GM13977 (cell line): ENCODE measurements at regions not wholly inside any gene's neighbourhood (a gene's known extent, or its start where the extent isn't known, plus 50 kb on each side); places are given as distances from the start of the nearest gene placed in this dataset.

Source experiments
- DNase-seq: peaks from one replicate; pipeline ENCODE4 v3.0.0; 2012; ENCODE audit warnings: low spot score
- in situ Hi-C: fragments of 300-500 bp; cut with MboI; formaldehyde crosslinking; loops from one replicate; pipeline ENCODE4 v1.12.0; 2022; ENCODE audit warnings: low sequenced_read_pairs, low pct_unique_long_range_greater_than_20kb, mixed read lengths, inconsistent platforms; ENCODE audit not compliant: unreplicated experiment
- TF ChIP-seq, protein P1 (sequence below): IDR thresholded peaks from 2 replicates; pipeline ENCODE4 v1.5.1; 2012; ENCODE audit warnings: mild to moderate bottlenecking, control low read depth; ENCODE audit not compliant: insufficient read depth; ENCODE audit errors: extremely low read depth, missing control alignments

DNA sequence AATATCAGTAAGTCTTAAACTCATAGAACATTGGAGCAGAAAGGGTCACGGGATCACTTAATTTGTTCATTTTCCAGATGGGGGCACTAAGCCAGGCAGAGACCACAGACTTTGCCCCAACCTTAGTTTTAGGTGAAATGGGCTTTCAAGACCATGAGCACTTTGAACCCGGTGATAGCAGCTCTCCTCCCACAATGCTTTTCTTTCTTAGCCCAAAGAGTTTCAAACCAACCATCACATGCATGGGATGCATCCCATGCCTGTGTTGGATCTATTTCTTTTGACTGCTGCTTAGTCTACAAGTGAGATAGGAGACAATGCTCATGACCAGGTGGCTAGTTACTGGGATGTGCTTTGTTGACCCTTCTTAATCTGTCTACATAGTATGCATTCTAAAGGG lies 240.6 kb downstream of the NUF2 start:
- in situ Hi-C loops = no loop called here
- no peak for DNase-seq
- TF ChIP-seq, protein P1, sequence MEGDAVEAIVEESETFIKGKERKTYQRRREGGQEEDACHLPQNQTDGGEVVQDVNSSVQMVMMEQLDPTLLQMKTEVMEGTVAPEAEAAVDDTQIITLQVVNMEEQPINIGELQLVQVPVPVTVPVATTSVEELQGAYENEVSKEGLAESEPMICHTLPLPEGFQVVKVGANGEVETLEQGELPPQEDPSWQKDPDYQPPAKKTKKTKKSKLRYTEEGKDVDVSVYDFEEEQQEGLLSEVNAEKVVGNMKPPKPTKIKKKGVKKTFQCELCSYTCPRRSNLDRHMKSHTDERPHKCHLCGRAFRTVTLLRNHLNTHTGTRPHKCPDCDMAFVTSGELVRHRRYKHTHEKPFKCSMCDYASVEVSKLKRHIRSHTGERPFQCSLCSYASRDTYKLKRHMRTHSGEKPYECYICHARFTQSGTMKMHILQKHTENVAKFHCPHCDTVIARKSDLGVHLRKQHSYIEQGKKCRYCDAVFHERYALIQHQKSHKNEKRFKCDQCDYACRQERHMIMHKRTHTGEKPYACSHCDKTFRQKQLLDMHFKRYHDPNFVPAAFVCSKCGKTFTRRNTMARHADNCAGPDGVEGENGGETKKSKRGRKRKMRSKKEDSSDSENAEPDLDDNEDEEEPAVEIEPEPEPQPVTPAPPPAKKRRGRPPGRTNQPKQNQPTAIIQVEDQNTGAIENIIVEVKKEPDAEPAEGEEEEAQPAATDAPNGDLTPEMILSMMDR = no peak

DNA sequence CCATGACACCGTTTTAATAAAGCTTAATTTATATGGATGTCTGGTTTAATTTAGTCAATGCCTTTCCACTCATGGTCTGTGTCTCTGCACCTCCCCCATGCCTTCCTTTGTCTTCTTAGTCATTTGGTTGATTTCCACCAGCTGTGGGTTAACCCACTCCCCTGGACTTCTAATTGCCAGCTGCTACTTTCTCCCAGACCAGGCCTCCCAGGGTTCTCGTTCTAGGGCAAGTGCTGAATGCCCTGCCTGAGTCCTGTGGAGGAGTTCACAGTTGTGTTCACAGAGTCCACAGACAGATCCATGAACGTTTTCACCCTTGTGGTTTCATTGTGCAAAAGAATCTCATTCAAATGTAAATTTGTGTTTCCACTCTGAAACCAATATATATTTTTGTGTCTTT lies 243.4 kb downstream of the NUF2 start:
- TF ChIP-seq, protein P1 = no peak
- in situ Hi-C loops = no loop called here
- no peak for DNase-seq

DNA sequence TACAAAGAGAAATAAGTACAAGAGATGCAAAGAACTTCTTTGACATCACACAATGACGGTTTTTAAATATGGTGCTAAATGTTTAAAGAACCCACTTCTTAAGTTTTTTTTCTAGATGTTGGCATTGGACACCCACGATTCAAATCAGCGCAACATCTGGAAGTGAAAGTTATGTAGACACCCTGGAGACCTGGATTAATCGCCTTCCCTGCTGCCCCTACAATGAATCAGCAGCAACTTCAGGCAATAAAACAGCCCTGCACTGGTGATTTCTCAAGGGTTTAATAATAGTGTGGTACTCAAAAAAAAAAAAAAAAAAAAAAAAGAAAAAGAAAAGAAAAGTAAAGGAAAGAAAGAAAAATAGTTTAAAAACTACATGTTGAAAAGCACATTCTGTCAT lies 248.3 kb downstream of the NUF2 start:
- TF ChIP-seq, protein P1 = no peak
- DNase-seq = no peak
- in situ Hi-C loops = no loop called here

DNA sequence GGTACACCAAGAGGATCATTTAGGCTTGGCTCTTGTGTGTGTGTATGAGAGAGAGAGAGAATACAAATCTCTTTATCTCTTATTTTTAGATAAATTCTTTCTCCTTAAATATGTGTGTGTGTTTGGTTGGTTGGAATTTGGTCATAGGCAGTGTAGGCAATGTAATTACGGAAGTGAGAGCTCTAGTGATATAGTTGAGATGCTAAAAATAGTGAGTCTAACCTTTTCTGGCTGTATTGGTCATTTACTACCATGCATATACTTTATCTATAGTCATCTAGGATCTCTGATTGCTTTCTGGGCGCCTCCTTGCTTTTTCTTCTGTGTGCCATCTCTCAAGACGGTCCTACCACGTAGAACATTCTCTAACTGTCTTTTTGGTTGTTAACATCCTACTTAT lies 250.2 kb downstream of the NUF2 start:
- DNase-seq = no peak
- TF ChIP-seq, protein P1 = no peak
- in situ Hi-C loops = no loop called here

DNA sequence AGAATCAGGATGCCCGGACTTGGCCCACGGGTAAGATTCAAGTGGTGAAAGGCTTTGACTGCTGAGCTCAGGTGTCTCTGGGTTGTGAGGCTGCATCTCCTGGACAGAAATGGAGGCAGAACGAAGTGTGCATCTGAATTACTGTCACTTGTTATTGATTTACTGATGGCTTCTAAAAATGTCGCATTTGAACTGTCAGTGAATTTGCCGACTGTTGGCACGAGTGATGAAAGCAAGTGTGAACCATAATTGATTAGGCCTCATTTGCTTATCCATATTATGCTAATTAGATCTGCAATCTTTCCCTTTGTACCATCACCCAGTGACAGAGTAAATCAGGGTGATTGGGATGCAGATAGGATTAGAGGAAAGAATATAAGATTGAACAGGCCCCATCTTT lies 252.4 kb downstream of the NUF2 start:
- TF ChIP-seq, protein P1 = no peak
- DNase-seq = no peak
- in situ Hi-C loops = no loop called here

DNA sequence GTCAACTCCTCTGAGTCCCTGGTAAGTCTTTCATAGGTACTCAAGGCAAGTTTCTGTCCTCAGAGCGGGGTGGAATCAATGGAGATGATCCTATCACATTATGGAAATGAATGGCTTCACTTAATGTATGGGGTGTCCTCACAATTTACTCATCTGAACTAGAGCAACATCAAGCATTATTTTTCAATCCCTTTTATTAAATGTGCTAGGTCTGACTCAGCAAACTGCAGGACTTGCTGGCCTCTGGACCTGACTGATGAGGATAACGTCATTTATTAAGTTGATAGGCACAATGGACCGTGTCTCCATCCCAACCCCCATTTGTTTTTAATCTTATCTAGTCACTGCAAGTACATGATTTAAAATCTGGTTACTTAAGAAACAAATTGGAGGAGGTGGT lies 259.2 kb downstream of the NUF2 start:
- in situ Hi-C loops = no loop called here
- TF ChIP-seq, protein P1 = no peak
- DNase-seq = no peak

DNA sequence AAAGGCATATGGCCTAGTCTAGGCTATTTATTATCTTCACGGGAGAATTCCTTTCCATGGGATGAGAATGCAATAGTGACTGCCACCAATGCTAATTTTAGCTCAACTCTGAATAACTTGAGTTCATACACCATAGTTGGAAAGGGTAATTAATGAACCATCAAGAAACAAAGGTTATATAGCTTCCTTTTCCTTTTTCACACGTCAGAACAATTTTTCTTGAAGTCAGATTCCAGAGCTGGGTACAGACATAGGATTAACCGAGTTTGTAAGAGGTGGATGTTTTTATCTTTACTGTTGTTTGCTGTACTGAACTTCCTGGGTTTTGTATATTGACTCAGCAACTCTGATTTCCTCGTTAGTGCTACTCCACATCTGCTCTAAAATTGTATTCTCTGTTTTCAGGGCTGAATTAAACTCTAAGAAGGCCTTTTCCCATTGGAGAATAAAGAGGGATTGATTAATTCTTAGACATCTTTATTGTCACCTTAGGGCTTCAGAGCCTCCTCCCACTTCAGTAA lies 262.0 kb downstream of the NUF2 start:
- TF ChIP-seq, protein P1 = no peak
- DNase-seq = no peak
- in situ Hi-C loops = no loop called here
